ENCODE measurements at regions not wholly inside any gene's neighbourhood (a gene's known extent, or its start where the extent isn't known, plus 50 kb on each side); places are given as distances from the start of the nearest gene placed in this dataset.
"Not testable (repeated sequence)": the region's sequence is repeated elsewhere in the genome, so short reads cannot be mapped to it uniquely, and the experiment has no call there.

GRCh38 chr2:117621326-117621725 is 193.2 kb upstream of the DDX18 start (continued):
- TF ChIP-seq, protein P1, sequence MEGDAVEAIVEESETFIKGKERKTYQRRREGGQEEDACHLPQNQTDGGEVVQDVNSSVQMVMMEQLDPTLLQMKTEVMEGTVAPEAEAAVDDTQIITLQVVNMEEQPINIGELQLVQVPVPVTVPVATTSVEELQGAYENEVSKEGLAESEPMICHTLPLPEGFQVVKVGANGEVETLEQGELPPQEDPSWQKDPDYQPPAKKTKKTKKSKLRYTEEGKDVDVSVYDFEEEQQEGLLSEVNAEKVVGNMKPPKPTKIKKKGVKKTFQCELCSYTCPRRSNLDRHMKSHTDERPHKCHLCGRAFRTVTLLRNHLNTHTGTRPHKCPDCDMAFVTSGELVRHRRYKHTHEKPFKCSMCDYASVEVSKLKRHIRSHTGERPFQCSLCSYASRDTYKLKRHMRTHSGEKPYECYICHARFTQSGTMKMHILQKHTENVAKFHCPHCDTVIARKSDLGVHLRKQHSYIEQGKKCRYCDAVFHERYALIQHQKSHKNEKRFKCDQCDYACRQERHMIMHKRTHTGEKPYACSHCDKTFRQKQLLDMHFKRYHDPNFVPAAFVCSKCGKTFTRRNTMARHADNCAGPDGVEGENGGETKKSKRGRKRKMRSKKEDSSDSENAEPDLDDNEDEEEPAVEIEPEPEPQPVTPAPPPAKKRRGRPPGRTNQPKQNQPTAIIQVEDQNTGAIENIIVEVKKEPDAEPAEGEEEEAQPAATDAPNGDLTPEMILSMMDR (IDR thresholded peaks at IDR 0.05; ENCODE audit: low read depth, low read length, missing input control): no peak
- TF ChIP-seq RAD21 (IDR thresholded peaks at IDR 0.05) (no peak), ATF3 (IDR thresholded peaks at IDR 0.05) (no peak)
- TF ChIP-seq, protein P2, sequence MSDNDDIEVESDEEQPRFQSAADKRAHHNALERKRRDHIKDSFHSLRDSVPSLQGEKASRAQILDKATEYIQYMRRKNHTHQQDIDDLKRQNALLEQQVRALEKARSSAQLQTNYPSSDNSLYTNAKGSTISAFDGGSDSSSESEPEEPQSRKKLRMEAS (IDR thresholded peaks at IDR 0.05): no peak

DNA sequence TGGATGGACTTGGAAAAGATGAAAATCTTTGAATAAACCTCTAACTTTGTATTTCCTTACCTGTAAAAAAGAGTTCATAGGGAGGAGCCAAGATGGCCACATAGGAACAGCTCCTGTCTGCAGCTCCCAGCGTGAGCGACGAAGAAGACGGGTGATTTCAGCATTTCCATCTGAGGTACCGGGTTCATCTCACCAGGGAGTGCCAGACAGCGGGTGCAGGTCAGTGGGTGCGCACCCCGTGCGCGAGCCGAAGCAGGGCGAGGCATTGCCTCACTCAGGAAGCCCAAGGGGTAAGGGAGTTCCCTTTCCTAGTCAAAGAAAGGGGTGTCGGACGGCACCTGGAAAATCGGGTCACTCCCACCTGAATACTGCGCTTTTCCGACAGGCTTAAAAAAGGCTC is 191.3 kb upstream of the DDX18 start:
- H3K36me3 ChIP-seq (ENCODE audit: control insufficient read depth in 4 of 4, insufficient read depth in 3 of 4, low read depth in 1 of 4, low read length in 3 of 4); H3K4me1 ChIP-seq (ENCODE audit: control insufficient read depth in 4 of 4, insufficient read depth in 4 of 4, low read length in 3 of 4); DNase-seq (ENCODE audit: low spot score); H3K27me3 ChIP-seq (ENCODE audit: control insufficient read depth in 4 of 4, insufficient read depth in 4 of 4, low read length in 3 of 4); H3K27ac ChIP-seq (ENCODE audit: low read depth in 1 of 2, low read length in 2 of 2); H3K9me3 ChIP-seq (ENCODE audit: control insufficient read depth in 4 of 4, low read length in 3 of 4); H3K9ac ChIP-seq (ENCODE audit: low read depth in 1 of 2, low read length in 2 of 2); H3K4me3 ChIP-seq (ENCODE audit: low read depth in 1 of 3, low read length in 3 of 3): not testable (repeated sequence)
- WGBS: 88% methylated on average over 17 of the region's 17 CpGs

GRCh38 chr2:117631152-117631945 is 183.1 kb upstream of the DDX18 start:
- no peaks in the 10 kb centered on the region for H3K36me3 ChIP-seq (ENCODE audit: control insufficient read depth in 4 of 4, insufficient read depth in 3 of 4, low read depth in 1 of 4, low read length in 3 of 4)
- no peaks in the 10 kb centered on the region for H3K27me3 ChIP-seq (ENCODE audit: control insufficient read depth in 4 of 4, insufficient read depth in 4 of 4, low read length in 3 of 4)

More at GRCh38 chr2:117631152-117631945, 183.1 kb upstream of the DDX18 start:
- no peak for TF ChIP-seq RAD21 (IDR thresholded peaks at IDR 0.05)
- no peak for TF ChIP-seq JUND (IDR thresholded peaks at IDR 0.05)
- no peak for TF ChIP-seq FOXA2 (IDR thresholded peaks at IDR 0.05)
- no peak for TF ChIP-seq EGR1 (IDR thresholded peaks at IDR 0.05; ENCODE audit: low read depth in 2 of 2)
- no peak for TF ChIP-seq ATF3 (IDR thresholded peaks at IDR 0.05)
- TF ChIP-seq, protein P1 (IDR thresholded peaks at IDR 0.05; ENCODE audit: low read depth, low read length, missing input control): no peak
- no peak for TF ChIP-seq HNF4A (conservative IDR thresholded peaks at IDR 0.05)
- TF ChIP-seq RXRA (IDR thresholded peaks at IDR 0.05): no peak
- Histone ChIP-seq H3K4me3 (ENCODE audit: low read depth in 1 of 3, low read length in 3 of 3) (no peak overlapping the region), H3K9ac (ENCODE audit: low read depth in 1 of 2, low read length in 2 of 2) (no peak overlapping the region), H3K27ac (ENCODE audit: low read depth in 1 of 2, low read length in 2 of 2) (no peak overlapping the region), H3K9me3 (ENCODE audit: control insufficient read depth in 4 of 4, low read length in 3 of 4) (no peaks in the 10 kb centered on the region), H3K4me1 (ENCODE audit: control insufficient read depth in 4 of 4, insufficient read depth in 4 of 4, low read length in 3 of 4) (no peaks in the 10 kb centered on the region)
- DNase-seq (ENCODE audit: low spot score): no peak
- 72% methylated on average over 5 of the region's 5 CpGs for WGBS

All from liver (tissue), 8 donors.